GM12878 (cell line): ENCODE measurements at regions not wholly inside any gene's neighbourhood (a gene's known extent, or its start where the extent isn't known, plus 50 kb on each side); places are given as distances from the start of the nearest gene placed in this dataset.

Experiments used
- ATAC-seq: fragments of 200-7000 bp; cut with Tn5 transposase; 3 replicates; pipeline ENCODE4 v1.9.1; 2020; ENCODE audit warnings: mild to moderate bottlenecking, moderate library complexity
- BruUV-seq: library from RNA; stranded (reverse); fragments of 400-500 nt; replicated peaks from 2 replicates; lab custom pipeline; 2021; lab: Mats Ljungman, UMichigan
- CTCF ChIA-PET: fragments of 300-600 bp; sonication (Branson Sonifier 250); formaldehyde crosslinking; extraction: SDS; loops from one replicate; lab custom pipeline; 2021; ENCODE audit warnings: inconsistent platforms; lab: Yijun Ruan, JAX
- POLR2A ChIA-PET: fragments of 350-600 bp; formaldehyde crosslinking; extraction: SDS; loops from one replicate; lab custom pipeline; 2021; ENCODE audit warnings: inconsistent platforms; lab: Charles Lee
- RAD21 ChIA-PET: fragments of 300-600 bp; sonication (Branson Sonifier 250); formaldehyde crosslinking; loops from one replicate; lab custom pipeline; 2023; ENCODE audit warnings: antibody characterized with exemption; ENCODE audit not compliant: unreplicated experiment; lab: Charles Lee
- SMC1A ChIA-PET: fragments of 300-600 bp; sonication (Branson Sonifier 250); formaldehyde crosslinking; loops from one replicate; lab custom pipeline; 2023; ENCODE audit not compliant: unreplicated experiment, uncharacterized antibody; lab: Charles Lee
- DNase-seq: peaks from one replicate; pipeline ENCODE4 v3.0.0-alpha.2; 2011; ENCODE audit warnings: low read depth, low spot score
- FAIRE-seq: peaks from 3 replicates; lab custom pipeline; 2011; peaks lifted over from hg19 to GRCh38; lab: Jason Lieb, UNC
- H2AFZ ChIP-seq: 2 replicates; pipeline ENCODE4 v1.6.0; 2011; ENCODE audit warnings: low read depth, low read length, control low read depth; ENCODE audit not compliant: control insufficient read depth
- H3K27ac ChIP-seq: 2 replicates; pipeline ENCODE4 v1.5.1; 2011; ENCODE audit warnings: control low read depth; ENCODE audit not compliant: control insufficient read depth, insufficient read depth
- H3K27me3 ChIP-seq, 2 experiments: replicated peaks in 1 of 2; 2 replicates each; pipeline versions ENCODE4 v1.6.0 to v1.6.1; 2011; ENCODE audit warnings: low read length in 1 of 2; ENCODE audit not compliant: control insufficient read depth in 2 of 2, insufficient read depth in 2 of 2
- H3K36me3 ChIP-seq, 2 experiments: 2 replicates each; pipeline ENCODE4 v1.5.1; 2011; ENCODE audit warnings: low read length in 1 of 2; ENCODE audit not compliant: control insufficient read depth in 2 of 2, insufficient read depth in 2 of 2
- H3K4me1 ChIP-seq: 2 replicates; pipeline ENCODE4 v1.6.1; 2011; ENCODE audit warnings: mild to moderate bottlenecking, low read length, moderate library complexity, mixed read lengths; ENCODE audit not compliant: control insufficient read depth, insufficient read depth
- H3K4me2 ChIP-seq: 2 replicates; pipeline ENCODE4 v1.6.0; 2011; ENCODE audit warnings: control low read depth; ENCODE audit not compliant: control insufficient read depth, insufficient read depth
- H3K4me3 ChIP-seq: fragments of 200-600 bp; sonication (generic); 2 replicates; pipeline ENCODE4 v1.5.1; 2016
- H3K79me2 ChIP-seq: 2 replicates; pipeline ENCODE4 v1.6.0; 2011; ENCODE audit warnings: low read length; ENCODE audit not compliant: control insufficient read depth, insufficient read depth
- H3K9ac ChIP-seq: 2 replicates; pipeline ENCODE4 v1.8.0; 2011; ENCODE audit warnings: low read length, control low read depth, mixed read lengths; ENCODE audit not compliant: control insufficient read depth, insufficient read depth
- H3K9me3 ChIP-seq: replicated peaks from 3 replicates; pipeline ENCODE4 v1.5.1; 2011; ENCODE audit warnings: mild to moderate bottlenecking, low read length; ENCODE audit not compliant: control insufficient read depth, insufficient read depth
- H4K20me1 ChIP-seq: 2 replicates; pipeline ENCODE4 v1.6.0; 2011; ENCODE audit not compliant: control insufficient read depth, insufficient read depth
- BRCA1 ChIP-seq: IDR thresholded peaks from 2 replicates; pipeline ENCODE4 v1.6.1; 2011; ENCODE audit warnings: low read depth, low read length, improper control_type of control experiment
- E2F8 ChIP-seq: fragments of 450-650 bp; IDR thresholded peaks from 2 replicates; pipeline ENCODE4 v1.6.1; 2018; ENCODE audit warnings: mild to moderate bottlenecking, low read depth, moderate library complexity; ENCODE audit not compliant: partially characterized antibody
- ETV6 ChIP-seq, 2 experiments: fragments of 450-650 bp in 1 of 2; IDR thresholded peaks in 1 of 2; conservative IDR thresholded peaks in 1 of 2; 2 replicates each; pipeline ENCODE4 v1.6.1; 2014; ENCODE audit warnings: antibody characterized with exemption in 1 of 2, borderline replicate concordance in 1 of 2, low read depth in 1 of 2, mild to moderate bottlenecking in 1 of 2, moderate library complexity in 1 of 2
- GATAD2B ChIP-seq: fragments of 450-650 bp; conservative IDR thresholded peaks from 2 replicates; pipeline ENCODE4 v1.6.1; 2017; ENCODE audit warnings: low read depth, mild to moderate bottlenecking, moderate library complexity
- RBBP5 ChIP-seq: fragments of 200-600 bp; sonication (generic); conservative IDR thresholded peaks from 2 replicates; pipeline ENCODE4 v1.6.1; 2016
- RELA ChIP-seq: fragments of 450-650 bp; IDR thresholded peaks from 2 replicates; pipeline ENCODE4 v1.8.0; 2014; ENCODE audit warnings: borderline replicate concordance; ENCODE audit not compliant: partially characterized antibody
- RFX5 ChIP-seq: IDR thresholded peaks from 2 replicates; pipeline ENCODE4 v1.6.1; 2011; ENCODE audit warnings: low read depth, low read length, improper control_type of control experiment
- SP1 ChIP-seq: IDR thresholded peaks from one replicate; pipeline ENCODE4 v1.6.1; 2011; ENCODE audit warnings: low read depth, low read length
- TAF1 ChIP-seq: IDR thresholded peaks from 2 replicates; pipeline ENCODE4 v1.6.1; 2011; ENCODE audit warnings: mild to moderate bottlenecking, low read depth, low read length, borderline replicate concordance
- TARDBP ChIP-seq: IDR thresholded peaks from 2 replicates; pipeline ENCODE4 v1.6.1; 2016; ENCODE audit warnings: borderline replicate concordance
- ZBED1 ChIP-seq: IDR thresholded peaks from 2 replicates; pipeline ENCODE4 v1.6.1; 2016; ENCODE audit warnings: borderline replicate concordance
- ZZZ3 ChIP-seq: IDR thresholded peaks from 2 replicates; pipeline ENCODE4 v1.6.1; 2011; ENCODE audit warnings: low read depth; ENCODE audit not compliant: control insufficient read depth, insufficient read length
- WGBS: methylation state at CpG from one replicate; pipeline ENCODE4 v1.1.6; 2016; ENCODE audit warnings: low lambda C conversion rate; ENCODE audit not compliant: insufficient replicate concordance, insufficient coverage; ENCODE audit errors: missing lambda C conversion rate; 5-methylcytosine and 5-hydroxymethylcytosine counted together
- in situ Hi-C: fragments of 300-500 bp; cut with MboI; formaldehyde crosslinking; loops from 9 replicates; pipeline ENCODE4 v1.14.3; 2018; ENCODE audit warnings: mixed read lengths
- intact Hi-C: fragments of 100-400 bp; cut with micrococcal nuclease; formaldehyde crosslinking; loops from one replicate; pipeline ENCODE4 v1.14.2; 2022; ENCODE audit not compliant: unreplicated experiment
- TF ChIP-seq, protein P1 (sequence below): fragments of 450-650 bp; IDR thresholded peaks from 2 replicates; pipeline ENCODE4 v1.6.1; 2017; ENCODE audit warnings: mild to moderate bottlenecking, low read depth, inconsistent platforms; ENCODE audit not compliant: poor library complexity, severe bottlenecking

DNA sequence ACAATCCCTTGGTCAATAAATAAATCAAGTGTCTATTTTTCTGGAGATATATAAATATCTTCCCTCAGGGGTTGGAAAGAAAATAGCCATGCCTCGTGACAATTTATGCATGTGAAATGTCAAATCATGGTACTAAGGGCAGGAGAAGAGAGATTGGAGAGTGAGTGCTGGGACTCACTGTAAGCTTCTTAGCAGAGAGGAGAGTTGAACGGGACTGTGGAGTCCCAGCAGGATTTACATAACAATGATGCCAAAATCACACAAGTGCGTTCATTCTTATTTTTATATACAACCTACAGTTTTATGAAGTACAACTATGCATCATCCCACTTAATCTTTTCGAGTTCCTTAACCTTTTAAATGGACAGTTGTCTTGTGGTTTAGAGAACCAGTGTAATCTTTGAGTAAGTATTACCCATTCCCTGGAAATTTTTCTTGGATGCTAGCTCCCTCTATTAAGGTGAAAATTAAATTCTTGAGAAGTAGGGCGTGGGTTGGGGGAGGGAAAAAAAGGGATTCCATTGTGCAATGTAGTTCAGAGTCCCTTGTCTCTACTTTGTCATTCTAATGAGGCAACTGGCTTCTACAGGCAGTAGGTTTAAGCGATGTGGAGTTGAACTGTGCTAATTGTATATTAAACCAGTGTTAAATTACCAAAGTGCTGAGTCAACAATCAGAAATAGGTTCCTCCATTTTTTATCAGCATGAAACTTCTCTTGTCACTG, 143.6 kb upstream of the EPHA4 start:
- Histone ChIP-seq H3K79me2 (no peaks in the 10 kb centered on the region), H3K4me2 (no peak overlapping the region), H3K9me3 (no peaks in the 10 kb centered on the region), H3K4me3 (no peak overlapping the region), H2AFZ (no peak overlapping the region), H3K36me3 (no peaks in the 10 kb centered on the region), H3K27ac (no peak overlapping the region), H4K20me1 (no peaks in the 10 kb centered on the region), H3K4me1 (no peaks in the 10 kb centered on the region), H3K27me3 (no peaks in the 10 kb centered on the region), H3K9ac (no peak overlapping the region)
- TF ChIP-seq ZBED1 (no peak), BRCA1 (no peak), ZZZ3 (no peak), RFX5 (no peak), TAF1 (no peak), GATAD2B (no peak), TARDBP (no peak), SP1 (no peak), E2F8 (no peak), RBBP5 (no peak), ETV6 (conservative IDR thresholded peaks at IDR 0.05 in 1 of 2, IDR thresholded peaks at IDR 0.05 in 1 of 2; ENCODE audit: borderline replicate concordance in 1 of 2, low read depth in 1 of 2) (no peak), RELA (no peak)
- TF ChIP-seq, protein P1, sequence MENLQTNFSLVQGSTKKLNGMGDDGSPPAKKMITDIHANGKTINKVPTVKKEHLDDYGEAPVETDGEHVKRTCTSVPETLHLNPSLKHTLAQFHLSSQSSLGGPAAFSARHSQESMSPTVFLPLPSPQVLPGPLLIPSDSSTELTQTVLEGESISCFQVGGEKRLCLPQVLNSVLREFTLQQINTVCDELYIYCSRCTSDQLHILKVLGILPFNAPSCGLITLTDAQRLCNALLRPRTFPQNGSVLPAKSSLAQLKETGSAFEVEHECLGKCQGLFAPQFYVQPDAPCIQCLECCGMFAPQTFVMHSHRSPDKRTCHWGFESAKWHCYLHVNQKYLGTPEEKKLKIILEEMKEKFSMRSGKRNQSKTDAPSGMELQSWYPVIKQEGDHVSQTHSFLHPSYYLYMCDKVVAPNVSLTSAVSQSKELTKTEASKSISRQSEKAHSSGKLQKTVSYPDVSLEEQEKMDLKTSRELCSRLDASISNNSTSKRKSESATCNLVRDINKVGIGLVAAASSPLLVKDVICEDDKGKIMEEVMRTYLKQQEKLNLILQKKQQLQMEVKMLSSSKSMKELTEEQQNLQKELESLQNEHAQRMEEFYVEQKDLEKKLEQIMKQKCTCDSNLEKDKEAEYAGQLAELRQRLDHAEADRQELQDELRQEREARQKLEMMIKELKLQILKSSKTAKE = no peak
- ChIA-PET CTCF (no interaction called here), SMC1A (no interaction called here), POLR2A (interaction anchor here (0.5 kb wide), 1 partner anchor 22 kb away, joined by 3 read pairs; no protein-coding TSS in a partner anchor), RAD21 (no interaction called here)
- FAIRE-seq (no peak), DNase-seq (no peak), ATAC-seq (no peak)
- in situ Hi-C loops = no loop called here
- WGBS = 34% methylated on average over 6 of the region's 6 CpGs
- intact Hi-C loops = no loop called here
- BruUV-seq = no TSS peak
